ENCODE measurements at regions not wholly inside any gene's neighbourhood (a gene's known extent, or its start where the extent isn't known, plus 50 kb on each side); places are given as distances from the start of the nearest gene placed in this dataset.

GRCh38 chr11:70841264-70841663 is 411.1 kb downstream of the SHANK2 start:
- H3K27me3 ChIP-seq (ENCODE audit: control insufficient read depth in 1 of 2, insufficient read depth in 2 of 2, low read length in 2 of 2): no peaks in the 10 kb centered on the region
- H3K9me3 ChIP-seq (ENCODE audit: low read length): no peaks in the 10 kb centered on the region
- ChIA-PET POLR2A (no interaction called here), CTCF (ENCODE audit: low intra/inter-chr PET ratio, low total read pairs) (no interaction called here)
- H3K79me2 ChIP-seq (ENCODE audit: insufficient read depth, low read length): no peaks in the 10 kb centered on the region
- in situ Hi-C loops (cut with HindIII; ENCODE audit: extremely low pct_ligation_motif_present, low pct_unique_long_range_greater_than_20kb): no loop called here
- H3K27ac ChIP-seq (ENCODE audit: extremely low read length, insufficient read depth, low read length): no peak overlapping the region
- H3K4me1 ChIP-seq (ENCODE audit: insufficient read depth, low read length): no peaks in the 10 kb centered on the region
- H2AFZ ChIP-seq (ENCODE audit: low read length): no peak overlapping the region
- DNase-seq (ENCODE audit: low spot score): no peak
- intact Hi-C loops (cut with micrococcal nuclease; ENCODE audit: unreplicated experiment): no loop called here
- H4K20me1 ChIP-seq (ENCODE audit: insufficient read depth, low read length): 0 out of 2 replicates have a peak, but pooled peaks cover 6% of the 10 kb centered on the region
- no peak overlapping the region for H3K4me3 ChIP-seq (replicated peaks in 1 of 3; ENCODE audit: insufficient read depth in 1 of 3, low read depth in 2 of 3, low read length in 3 of 3)
- BruUV-seq (replicated peaks): no TSS peak
- no peak overlapping the region for H3K9ac ChIP-seq (ENCODE audit: insufficient read depth, low read depth, low read length)
- TF ChIP-seq, protein P1, sequence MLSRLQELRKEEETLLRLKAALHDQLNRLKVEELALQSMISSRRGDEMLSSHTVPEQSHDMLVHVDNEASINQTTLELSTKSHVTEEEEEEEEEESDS (CRISPR knock-in tag; IDR thresholded peaks at IDR 0.05; ENCODE audit: borderline replicate concordance): no peak
- TF ChIP-seq ZNF768 (CRISPR knock-in tag; IDR thresholded peaks at IDR 0.05) (peak; percentile 95), ZNF337 (CRISPR knock-in tag; IDR thresholded peaks at IDR 0.05; ENCODE audit: borderline replicate concordance, low read depth) (no peak), ZMYM3 (CRISPR knock-in tag; IDR thresholded peaks at IDR 0.05) (peak; percentile 34; the same call in 1 of the 2 replicates)
- no peak overlapping the region for H3K4me2 ChIP-seq (ENCODE audit: low read depth, low read length)
- no peak for FAIRE-seq
- H3K36me3 ChIP-seq (replicated peaks in 1 of 2; ENCODE audit: control insufficient read depth in 1 of 2, insufficient read depth in 2 of 2, low read length in 2 of 2): peaks cover 17 to 24% of the 10 kb centered on the region in 2 experiments
- 98% methylated on average over 6 of the region's 8 CpGs for WGBS (ENCODE audit: low lambda C conversion rate)
- ATAC-seq: no peak

- Histone ChIP-seq H3K27ac (ENCODE audit: extremely low read length, insufficient read depth, low read length) (no peak overlapping the region), H3K27me3 (ENCODE audit: control insufficient read depth in 1 of 2, insufficient read depth in 2 of 2, low read length in 2 of 2) (no peaks in the 10 kb centered on the region), H3K9me3 (ENCODE audit: low read length) (no peaks in the 10 kb centered on the region), H3K79me2 (ENCODE audit: insufficient read depth, low read length) (no peaks in the 10 kb centered on the region), H3K4me3 (replicated peaks in 1 of 3; ENCODE audit: insufficient read depth in 1 of 3, low read depth in 2 of 3, low read length in 3 of 3) (no peak overlapping the region), H3K4me1 (ENCODE audit: insufficient read depth, low read length) (no peaks in the 10 kb centered on the region), H3K9ac (ENCODE audit: insufficient read depth, low read depth, low read length) (no peak overlapping the region), H3K36me3 (replicated peaks in 1 of 2; ENCODE audit: control insufficient read depth in 1 of 2, insufficient read depth in 2 of 2, low read length in 2 of 2) (peaks cover 17 to 24% of the 10 kb centered on the region in 2 experiments; a peak in 4 of 5 replicates), H2AFZ (ENCODE audit: low read length) (no peak overlapping the region), H4K20me1 (ENCODE audit: insufficient read depth, low read length) (peaks cover 6% of the 10 kb centered on the region; the same call in 1 of the 2 replicates), H3K4me2 (ENCODE audit: low read depth, low read length) (no peak overlapping the region)
- ATAC-seq (no peak), DNase-seq (ENCODE audit: low spot score) (no peak), FAIRE-seq (no peak)
- CTCF ChIA-PET (ENCODE audit: low intra/inter-chr PET ratio, low total read pairs): no interaction called here
- no TSS peak for BruUV-seq (replicated peaks)
- POLR2A ChIA-PET: no interaction called here
- TF ChIP-seq ZNF768 (CRISPR knock-in tag; IDR thresholded peaks at IDR 0.05) (peak; percentile 76), DR1 (CRISPR knock-in tag; IDR thresholded peaks at IDR 0.05) (no peak)
- in situ Hi-C loops (cut with HindIII; ENCODE audit: extremely low pct_ligation_motif_present, low pct_unique_long_range_greater_than_20kb) (no loop called here), intact Hi-C loops (cut with micrococcal nuclease; ENCODE audit: unreplicated experiment) (no loop called here)
- WGBS (ENCODE audit: low lambda C conversion rate): 87% methylated on average over 2 of the region's 6 CpGs
These were observed 410.1 kb downstream of the SHANK2 start for GRCh38 chr11:70842256-70842655.
